IMR-90 (cell line): ENCODE measurements at regions not wholly inside any gene's neighbourhood (a gene's known extent, or its start where the extent isn't known, plus 50 kb on each side); places are given as distances from the start of the nearest gene placed in this dataset.
"Not testable (repeated sequence)": the region's sequence is repeated elsewhere in the genome, so short reads cannot be mapped to it uniquely, and the experiment has no call there.

ENCODE experiments used
- BHLHE40 ChIP-seq: fragments of 150-350 bp; IDR thresholded peaks from 2 replicates; pipeline ENCODE4 v1.6.1; 2016; ENCODE audit warnings: mild to moderate bottlenecking, low read depth, low read length
- CEBPB ChIP-seq: IDR thresholded peaks from 2 replicates; pipeline ENCODE4 v1.6.1; 2012; ENCODE audit warnings: low read depth, low read length, improper control_type of control experiment
- CHD1 ChIP-seq: IDR thresholded peaks from 2 replicates; pipeline ENCODE4 v1.6.1; 2012; ENCODE audit warnings: low read depth, low read length, improper control_type of control experiment
- CTCF ChIP-seq: conservative IDR thresholded peaks from 2 replicates; pipeline ENCODE4 v1.5.1; 2012; ENCODE audit warnings: mild to moderate bottlenecking, low read depth, low read length, improper control_type of control experiment
- FOS ChIP-seq: fragments of 150-350 bp; IDR thresholded peaks from 2 replicates; pipeline ENCODE4 v1.6.1; 2016; ENCODE audit warnings: low read depth, low read length
- MAZ ChIP-seq: IDR thresholded peaks from 2 replicates; pipeline ENCODE4 v1.6.1; 2012; ENCODE audit warnings: low read depth, mild to moderate bottlenecking, low read length, improper control_type of control experiment, moderate library complexity, borderline replicate concordance
- MXI1 ChIP-seq: IDR thresholded peaks from 2 replicates; pipeline ENCODE4 v1.6.1; 2012; ENCODE audit warnings: low read depth, mild to moderate bottlenecking, low read length, moderate library complexity, borderline replicate concordance
- NFE2L2 ChIP-seq: fragments of 150-350 bp; IDR thresholded peaks from 2 replicates; pipeline ENCODE4 v1.6.1; 2016; ENCODE audit warnings: low read depth, mild to moderate bottlenecking, low read length
- POLR2A ChIP-seq: IDR thresholded peaks from 2 replicates; pipeline ENCODE4 v1.6.1; 2012; ENCODE audit warnings: mild to moderate bottlenecking, low read depth, low read length
- RAD21 ChIP-seq: IDR thresholded peaks from 2 replicates; pipeline ENCODE4 v1.6.1; 2012; ENCODE audit warnings: low read length, improper control_type of control experiment
- SMC3 ChIP-seq: fragments of 150-350 bp; IDR thresholded peaks from 2 replicates; pipeline ENCODE4 v1.6.1; 2016; ENCODE audit warnings: low read depth, mild to moderate bottlenecking, antibody characterized with exemption, low read length, moderate library complexity

DNA sequence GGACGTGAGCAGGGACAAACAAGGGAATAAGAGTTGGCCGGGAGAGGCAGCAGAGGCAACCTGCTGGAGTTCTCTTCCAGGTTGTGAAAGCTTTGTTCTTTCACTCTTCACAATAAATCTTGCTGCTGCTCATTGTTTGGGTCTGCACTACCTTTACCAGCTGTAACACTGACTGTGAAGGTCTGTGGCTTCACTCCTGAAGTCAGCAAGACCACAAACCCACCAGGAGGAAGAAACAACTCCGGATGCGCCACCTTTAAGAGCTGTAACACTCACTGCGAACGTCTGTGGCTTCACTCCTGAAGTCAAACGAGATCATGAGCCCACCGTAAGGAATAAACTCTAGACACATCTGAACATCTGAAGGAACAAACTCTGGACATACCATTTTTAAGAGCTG lies 186.5 kb upstream of the NDN start:
- TF ChIP-seq SMC3, RAD21, POLR2A, BHLHE40, CTCF, NFE2L2, CEBPB, MAZ, MXI1, FOS, CHD1: not testable (repeated sequence)
